ENCODE measurements at regions not wholly inside any gene's neighbourhood (a gene's known extent, or its start where the extent isn't known, plus 50 kb on each side); places are given as distances from the start of the nearest gene placed in this dataset.

- Mint-ChIP-seq H3K27me3 (ENCODE audit: low read depth) (peaks cover 93% of the 10 kb centered on the region), H3K4me1 (no peaks in the 10 kb centered on the region), H3K9me3 (peaks cover 55 to 57% of the 10 kb centered on the region in 2 experiments), H3K4me3 (no peak overlapping the region), H3K27ac (no peak overlapping the region), H3K36me3 (ENCODE audit: insufficient read depth in 1 of 3, low read depth in 3 of 3) (peaks cover 0 to 3% (median 0%) of the 10 kb centered on the region in 3 experiments; a peak in 4 of 7 replicates)
- Histone ChIP-seq H4K20me1 (ENCODE audit: control insufficient read depth, insufficient read depth, insufficient read length) (no peaks in the 10 kb centered on the region), H3T11ph (ENCODE audit: low read length) (no peak overlapping the region), H4K5ac (ENCODE audit: insufficient read length, low read depth, low read length) (no peak overlapping the region), H3K23me2 (ENCODE audit: insufficient read length, low read depth, low read length, poor library complexity, severe bottlenecking) (no peaks in the 10 kb centered on the region), H3K79me2 (ENCODE audit: insufficient read depth, low read length) (no peaks in the 10 kb centered on the region), H3K56ac (ENCODE audit: insufficient read length, low read depth, low read length) (no peak overlapping the region), H3K4me1 (ENCODE audit: insufficient read depth, low read length) (no peaks in the 10 kb centered on the region), H3K14ac (ENCODE audit: insufficient read depth, low read length) (no peak overlapping the region), H3K23ac (ENCODE audit: insufficient read length, low read depth, low read length) (no peak overlapping the region), H2BK5ac (ENCODE audit: insufficient read length, low read length) (no peak overlapping the region), H3K9me3 (ENCODE audit: control insufficient read depth, low read depth, low read length) (no peaks in the 10 kb centered on the region), H2AK5ac (ENCODE audit: insufficient read length, low read length) (no peak overlapping the region), H3K18ac (ENCODE audit: insufficient read length, low read depth, low read length) (no peak overlapping the region), H3K79me1 (ENCODE audit: insufficient read depth, low read depth, low read length, poor library complexity, severe bottlenecking) (no peaks in the 10 kb centered on the region), H3K4me2 (ENCODE audit: insufficient read depth, insufficient read length, low read length) (no peak overlapping the region), H4K91ac (ENCODE audit: insufficient read length, low read depth, low read length) (no peak overlapping the region), H3K9ac (ENCODE audit: extremely low read depth, insufficient read length, low read length) (no peak overlapping the region), H2BK120ac (ENCODE audit: low read depth, low read length, poor library complexity, severe bottlenecking) (no peak overlapping the region), H3K27ac (ENCODE audit: insufficient read length, low read depth, low read length) (no peak overlapping the region), H2BK12ac (ENCODE audit: insufficient read length, low read depth, low read length) (no peak overlapping the region), H2BK15ac (ENCODE audit: low read depth, low read length) (no peak overlapping the region), H2BK20ac (ENCODE audit: low read depth, low read length, poor library complexity, severe bottlenecking) (no peak overlapping the region), H3K27me3 (ENCODE audit: insufficient read depth, low read length) (no peaks in the 10 kb centered on the region; the same call in 1 of the 2 replicates), H4K8ac (replicated peaks; ENCODE audit: insufficient read length, low read depth, low read length) (no peak overlapping the region), H2AFZ (ENCODE audit: low read length) (no peak overlapping the region), H3K4ac (ENCODE audit: low read depth, low read length) (no peak overlapping the region)
- no peak for DNase-seq
- WGBS (ENCODE audit: extremely low coverage, insufficient read length, low lambda C conversion rate) = no CpG with 5 or more reads among the region's 18 CpGs
- TF ChIP-seq CTCF (conservative IDR thresholded peaks at IDR 0.05) = no peak
Observed at GRCh38 chrX:69238114-69238886, 73.0 kb upstream of the PJA1 start.
